ENCODE measurements at regions not wholly inside any gene's neighbourhood (a gene's known extent, or its start where the extent isn't known, plus 50 kb on each side); places are given as distances from the start of the nearest gene placed in this dataset.
"Not testable (repeated sequence)": the region's sequence is repeated elsewhere in the genome, so short reads cannot be mapped to it uniquely, and the experiment has no call there.

DNA sequence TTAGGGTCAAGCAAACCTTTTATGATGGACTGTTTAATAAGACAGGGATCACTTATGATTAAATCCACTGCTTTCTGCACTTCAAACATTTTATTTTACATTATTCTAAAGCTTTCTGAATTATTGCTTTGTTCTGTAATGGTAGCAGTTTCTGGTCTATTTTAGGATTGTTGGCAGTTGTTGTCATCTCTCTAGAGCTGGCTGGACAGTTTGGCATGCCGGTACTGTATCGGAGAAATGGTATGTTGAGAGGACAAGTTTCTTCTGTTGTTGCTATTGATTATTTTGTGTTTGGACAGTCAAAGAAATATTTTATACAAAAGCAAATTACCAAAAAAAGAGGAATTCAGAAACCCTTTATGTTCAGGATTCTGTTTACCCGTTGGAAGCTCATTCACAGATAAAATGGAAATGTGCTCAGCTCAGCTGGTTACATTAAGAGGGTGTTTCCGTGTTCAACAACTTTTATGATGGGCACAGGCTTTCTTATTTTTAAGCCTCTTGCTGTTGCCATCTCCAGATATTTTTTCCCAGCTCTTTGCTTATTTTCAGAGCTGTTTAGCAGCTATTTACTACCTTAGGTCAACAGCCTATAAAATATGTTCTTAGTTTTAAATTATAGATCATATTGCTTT is 214.6 kb upstream of the IGFBP7 start:
- DNase-seq (ENCODE audit: low read depth): no peak

DNA sequence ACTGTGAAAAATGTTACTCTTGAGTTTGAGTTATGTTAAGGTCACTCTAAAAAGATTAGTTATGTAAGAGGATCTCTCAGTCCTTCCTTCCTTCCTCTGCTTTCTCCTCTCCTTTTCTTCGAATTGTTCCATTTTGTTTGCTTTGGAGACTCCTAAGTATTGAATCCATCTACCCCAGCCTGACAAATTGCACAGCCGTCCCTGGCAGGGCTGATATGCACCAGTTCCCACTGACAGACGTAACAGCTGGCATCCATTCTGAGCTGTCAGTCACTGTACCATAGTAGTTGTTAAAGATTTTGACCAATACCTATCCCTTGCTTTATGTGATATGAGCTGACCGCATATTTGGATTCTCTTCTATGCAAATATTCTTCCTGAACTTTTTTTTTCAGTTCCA is 210.7 kb upstream of the IGFBP7 start:
- DNase-seq (ENCODE audit: low read depth): no peak

DNA sequence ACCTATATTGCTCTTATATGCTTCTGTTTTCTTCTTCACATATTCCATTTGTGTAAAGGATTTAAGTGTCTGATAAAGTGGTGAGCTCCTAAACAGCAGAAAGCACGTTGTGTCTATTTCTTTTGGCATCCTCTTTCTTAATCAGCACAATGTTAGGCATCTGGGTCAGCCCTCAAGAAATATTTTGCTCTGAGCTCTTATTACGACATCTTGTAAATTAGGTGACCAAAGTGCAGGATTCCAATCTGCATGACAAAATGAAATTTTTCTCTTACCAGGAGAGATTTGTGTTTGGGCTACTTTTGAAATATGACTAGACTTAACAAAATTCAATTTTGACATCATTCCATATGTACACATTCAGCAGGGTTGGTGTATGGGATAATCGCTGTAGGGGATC is 210.0 kb upstream of the IGFBP7 start:
- DNase-seq (ENCODE audit: low read depth): no peak

DNA sequence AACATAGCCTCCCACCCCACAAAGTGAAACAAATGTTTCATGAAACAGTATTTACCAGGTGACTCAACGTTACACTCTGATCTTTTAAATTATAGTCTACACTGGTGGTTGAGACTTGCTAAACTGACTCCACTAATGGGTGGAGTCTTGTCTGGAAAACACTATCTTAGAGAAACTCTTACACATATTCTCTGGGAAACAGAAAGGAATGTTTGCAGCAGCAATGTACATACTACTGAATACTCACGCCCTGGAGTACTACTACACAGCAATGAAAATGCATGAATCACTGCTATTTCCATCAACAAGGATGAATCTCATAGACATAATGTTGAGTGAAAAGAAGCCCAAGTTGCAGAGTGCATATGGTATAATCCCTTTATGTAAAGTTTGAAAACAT is 208.5 kb upstream of the IGFBP7 start:
- DNase-seq (ENCODE audit: low read depth): no peak

DNA sequence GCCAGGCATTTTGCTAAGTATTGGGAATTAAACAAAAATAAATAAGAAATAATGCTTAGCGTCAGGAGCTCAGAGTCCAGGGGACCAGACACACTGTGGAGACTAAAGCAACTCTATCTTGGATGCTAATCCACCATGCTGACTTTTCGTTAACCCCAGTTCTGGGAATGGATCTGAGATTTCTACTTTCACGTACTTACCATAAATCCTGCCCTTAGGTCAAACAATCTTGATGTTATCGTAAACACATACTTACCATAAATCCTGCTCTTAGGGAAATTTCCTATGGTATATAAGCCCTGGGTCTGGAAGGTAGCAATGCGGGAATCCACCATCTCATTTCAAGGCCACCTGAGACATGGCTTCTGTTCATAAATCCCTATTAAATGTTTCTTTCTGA is 204.5 kb upstream of the IGFBP7 start:
- no peak for DNase-seq (ENCODE audit: low read depth)

DNA sequence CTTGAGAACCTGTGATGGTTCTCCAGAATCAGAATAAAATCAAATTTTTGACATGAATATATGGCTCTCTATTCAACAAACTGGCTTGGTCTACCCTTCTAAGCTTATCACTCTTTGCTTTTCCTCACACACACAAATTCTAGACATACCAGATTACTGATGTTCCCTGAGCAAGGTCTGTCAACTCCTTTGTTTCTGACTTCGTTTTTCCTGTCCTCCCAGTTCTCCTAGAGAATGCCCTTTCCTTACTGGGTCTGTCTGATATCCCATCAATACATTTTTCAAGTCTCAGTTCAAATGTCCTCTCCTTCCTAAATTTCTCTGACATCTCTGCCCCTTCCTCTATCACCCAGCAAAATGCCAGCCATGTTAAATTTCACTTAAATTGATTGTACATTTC is 202.1 kb upstream of the IGFBP7 start:
- DNase-seq (ENCODE audit: low read depth): no peak

DNA sequence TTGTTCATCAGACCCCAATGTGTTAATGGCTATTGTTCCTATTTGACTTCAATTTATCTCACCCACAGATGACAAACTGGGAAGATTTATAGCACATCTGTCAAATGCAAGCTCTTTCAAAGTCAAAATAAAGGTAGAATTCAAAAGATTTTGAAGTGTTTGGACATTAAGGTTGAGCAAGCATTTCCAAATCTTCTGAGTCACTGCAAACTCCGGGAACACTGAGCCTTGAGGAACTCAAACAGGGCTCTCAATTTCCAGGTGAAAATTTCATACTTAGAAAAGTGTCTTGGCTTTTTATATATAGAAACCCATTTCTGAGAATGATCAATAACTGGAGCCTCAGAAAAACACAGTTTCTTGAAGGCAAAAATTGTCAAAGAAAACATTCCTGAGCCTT is 199.5 kb upstream of the IGFBP7 start:
- no peak for DNase-seq (ENCODE audit: low read depth)

DNA sequence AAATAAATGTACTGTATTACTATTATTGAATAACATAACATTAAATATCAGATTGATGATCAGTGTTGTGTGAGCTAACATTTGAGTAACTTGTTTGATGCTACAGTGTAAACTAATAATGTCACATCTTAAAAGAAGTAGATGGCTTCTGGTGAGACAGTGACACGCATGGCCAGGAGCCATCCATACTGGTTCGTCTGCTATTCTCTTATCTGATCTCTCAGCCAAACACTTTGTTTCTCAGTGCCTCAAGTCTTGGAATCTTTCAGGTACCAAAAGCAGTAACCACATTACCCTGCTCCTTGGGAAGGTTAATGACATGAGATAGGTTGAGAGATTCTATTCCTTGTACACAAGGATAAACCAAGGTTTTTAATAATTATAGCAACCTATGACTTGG is 198.1 kb upstream of the IGFBP7 start:
- no peak for DNase-seq (ENCODE audit: low read depth)

DNA sequence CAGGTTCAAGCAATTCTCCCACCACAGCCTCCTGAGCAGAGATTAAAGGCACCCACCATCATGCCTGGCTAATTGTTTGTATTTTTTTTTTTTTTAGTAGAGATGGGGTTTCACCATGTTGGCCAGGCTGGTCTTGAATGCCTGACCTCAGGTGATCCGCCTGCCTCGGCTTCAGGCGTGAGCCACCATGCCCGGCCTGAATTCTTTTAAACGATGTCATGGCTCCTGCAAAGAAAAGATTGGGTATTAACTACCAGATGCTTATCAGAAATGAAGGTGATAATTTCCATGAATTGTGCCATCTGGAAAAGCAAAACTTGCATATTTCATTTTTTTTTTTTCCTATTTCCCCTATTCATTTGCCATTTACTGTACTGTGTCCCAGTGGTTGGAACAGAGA is 195.7 kb upstream of the IGFBP7 start:
- DNase-seq (ENCODE audit: low read depth): no peak

DNA sequence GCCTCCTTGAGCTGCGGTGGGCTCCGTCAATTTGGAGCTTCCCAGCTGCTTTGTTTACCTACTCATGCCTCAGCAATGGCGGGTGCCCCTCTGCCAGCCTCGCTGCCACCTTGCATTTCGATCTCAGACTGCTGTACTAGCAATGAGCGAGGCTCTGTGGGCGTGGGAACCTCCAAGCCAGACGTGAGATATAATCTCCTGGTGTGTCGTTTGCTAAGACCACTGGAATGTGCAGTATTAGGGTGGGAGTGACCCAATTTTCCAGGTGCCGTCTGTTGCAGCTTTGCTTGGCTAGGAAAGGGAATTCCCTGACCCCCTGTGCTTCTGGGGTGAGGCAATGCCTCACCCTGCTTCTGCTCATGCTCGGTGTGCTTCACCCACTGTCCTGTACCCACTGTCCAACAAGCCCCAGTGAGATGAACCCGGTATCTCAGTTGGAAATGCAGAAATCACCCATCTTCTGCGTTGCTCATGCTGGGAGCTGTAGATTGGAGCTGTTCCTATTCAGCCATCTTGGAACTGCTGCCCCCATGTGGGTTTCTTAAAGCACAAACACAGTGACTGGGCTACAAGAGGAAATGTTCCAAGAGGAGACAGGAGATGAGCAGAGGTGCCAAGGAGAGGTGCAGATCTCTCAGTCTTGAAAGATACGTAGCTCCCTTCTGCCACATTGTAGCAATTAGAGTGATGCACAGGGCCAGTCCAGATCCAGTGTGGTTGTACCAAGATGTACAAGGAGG is 193.0 kb upstream of the IGFBP7 start:
- DNase-seq (ENCODE audit: low read depth): no peak

DNA sequence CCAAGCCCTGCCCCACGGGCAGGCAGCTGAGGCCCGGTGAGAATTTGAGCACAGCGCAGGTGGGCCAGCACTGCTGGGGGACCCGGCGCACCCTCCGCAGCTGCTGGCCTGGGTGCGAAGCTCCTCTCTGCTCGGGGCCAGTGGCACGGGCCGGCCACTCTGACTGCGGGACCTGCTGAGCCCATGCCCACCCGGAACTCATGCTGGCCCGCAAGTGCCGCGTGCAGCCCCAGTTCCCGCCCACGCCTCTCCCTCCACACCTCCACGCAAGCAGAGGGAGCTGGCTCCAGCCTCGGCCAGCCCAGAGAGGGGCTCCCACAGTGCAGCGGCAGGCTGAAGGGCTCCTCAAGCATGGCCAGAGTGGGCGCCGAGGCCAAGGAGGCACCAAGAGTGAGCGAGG is 190.1 kb upstream of the IGFBP7 start:
- not testable (repeated sequence) for DNase-seq (ENCODE audit: low read depth)

DNA sequence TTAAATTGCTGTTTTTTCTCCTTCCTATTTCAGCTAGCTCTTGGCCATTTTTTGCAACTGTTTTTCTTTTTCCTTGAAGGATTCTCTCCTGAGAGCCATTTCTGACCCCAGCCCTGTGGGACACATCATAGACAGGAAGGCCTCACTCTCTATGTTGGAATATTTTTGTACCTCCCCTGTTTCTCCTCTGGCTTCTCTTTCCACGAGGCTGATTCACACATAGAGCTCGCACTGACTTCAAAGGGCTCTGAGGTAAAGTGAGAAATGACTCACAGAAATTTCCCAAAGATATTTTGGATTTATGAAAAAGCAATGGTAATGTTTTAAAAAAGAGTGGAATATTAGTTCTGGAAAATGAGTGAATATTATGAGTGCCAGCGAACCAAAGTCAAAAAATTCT is 181.7 kb upstream of the IGFBP7 start:
- DNase-seq (ENCODE audit: low read depth): no peak

DNA sequence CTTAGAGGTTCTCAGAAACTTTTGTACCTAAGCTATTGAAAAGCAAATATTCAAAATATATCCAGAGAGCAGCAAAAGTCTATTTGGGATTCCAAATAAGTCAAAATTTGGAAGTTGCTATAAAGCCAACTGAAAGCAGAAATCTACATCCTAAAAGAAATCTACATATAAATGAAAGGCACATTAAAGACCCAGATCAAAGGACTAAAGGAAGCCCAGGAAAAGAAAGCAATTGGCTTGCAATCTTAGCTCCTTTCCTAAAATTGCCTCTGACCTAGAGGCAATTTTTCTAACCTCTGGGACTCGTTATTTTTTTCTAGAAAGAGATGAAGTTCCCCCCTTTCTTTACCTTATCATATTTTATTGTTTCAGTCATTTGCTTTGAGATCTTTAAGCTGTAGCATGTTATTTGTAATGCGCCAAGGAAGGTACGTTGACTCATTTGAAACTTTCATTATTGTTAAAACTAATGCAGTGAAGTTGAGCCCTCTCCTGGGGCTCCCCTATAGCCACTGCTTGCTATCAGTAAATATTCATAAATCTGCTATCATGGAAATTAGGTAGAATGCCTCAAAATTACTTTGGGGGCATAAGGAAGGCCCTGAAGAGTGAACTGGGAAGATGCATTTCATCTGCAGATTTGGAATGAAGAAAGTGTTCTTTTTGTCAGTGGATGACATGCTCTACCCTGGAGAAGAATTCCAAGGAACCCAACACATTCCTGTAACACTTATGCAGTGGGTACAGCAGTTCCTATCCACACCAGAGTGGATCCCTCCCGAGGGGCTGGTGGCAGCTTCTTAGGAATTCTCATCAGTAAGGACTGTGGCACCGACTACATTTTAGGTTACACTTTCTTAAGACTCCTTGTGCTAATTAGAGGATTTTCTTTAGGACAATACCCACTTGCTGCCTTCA is 177.8 kb upstream of the IGFBP7 start:
- no peak for DNase-seq (ENCODE audit: low read depth)

DNA sequence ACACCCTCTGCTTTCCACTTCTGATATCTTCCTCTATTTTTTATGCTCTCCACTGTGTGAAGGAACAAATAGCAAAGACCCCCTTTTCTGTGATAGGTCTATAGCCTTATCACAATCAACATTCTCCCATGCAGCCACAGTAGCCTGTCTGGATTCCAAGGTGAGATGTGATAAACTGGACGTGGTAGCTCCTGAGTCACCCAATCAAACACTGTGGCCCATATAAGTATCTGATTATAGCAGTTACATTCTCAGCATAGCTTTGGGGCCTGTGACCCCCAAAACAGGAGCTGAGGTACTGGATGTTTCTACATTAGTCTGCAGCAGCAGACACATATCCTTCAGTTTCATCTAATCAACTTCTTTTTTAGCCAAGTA is 172.7 kb upstream of the IGFBP7 start:
- DNase-seq (ENCODE audit: low read depth): no peak

DNA sequence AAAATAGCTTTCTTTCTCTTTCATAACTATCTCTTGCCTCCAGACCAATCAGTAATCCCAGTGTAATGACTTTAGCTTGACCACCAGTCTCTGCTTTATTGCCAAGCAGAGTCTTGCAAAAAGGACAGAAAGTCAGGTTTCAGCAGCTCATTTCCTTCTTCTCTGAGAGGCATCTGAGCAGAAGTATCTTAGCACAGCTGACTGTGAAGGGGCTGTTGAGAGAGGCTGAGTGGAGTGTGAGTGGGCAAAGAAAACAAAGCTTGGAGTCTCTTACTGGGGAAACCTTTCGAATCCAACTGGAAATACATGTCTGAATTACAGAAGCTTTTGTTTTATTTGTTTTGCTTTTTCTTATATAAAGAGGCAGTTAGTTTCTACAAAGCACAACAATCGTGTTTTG is 170.3 kb upstream of the IGFBP7 start:
- DNase-seq (ENCODE audit: low read depth): no peak

DNA sequence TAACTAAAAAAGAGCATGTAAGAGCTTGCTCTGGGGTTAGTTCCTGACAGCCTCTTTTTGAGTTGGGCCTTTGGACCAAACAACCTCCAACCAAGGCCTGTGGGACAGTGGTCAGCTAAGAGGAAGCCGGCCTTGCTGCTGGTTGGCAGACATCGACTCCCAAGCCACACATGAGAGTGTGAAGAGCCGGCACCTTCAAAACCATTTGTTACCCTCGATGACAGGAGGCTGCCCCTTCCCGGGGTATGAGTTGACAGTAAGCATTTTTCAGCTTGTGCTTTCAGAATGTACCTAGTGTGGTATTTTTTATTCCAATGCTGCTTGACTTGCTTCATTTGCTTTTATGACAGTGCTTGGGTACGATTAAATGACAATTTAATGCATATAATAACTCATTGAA is 168.6 kb upstream of the IGFBP7 start:
- no peak for DNase-seq (ENCODE audit: low read depth)

DNA sequence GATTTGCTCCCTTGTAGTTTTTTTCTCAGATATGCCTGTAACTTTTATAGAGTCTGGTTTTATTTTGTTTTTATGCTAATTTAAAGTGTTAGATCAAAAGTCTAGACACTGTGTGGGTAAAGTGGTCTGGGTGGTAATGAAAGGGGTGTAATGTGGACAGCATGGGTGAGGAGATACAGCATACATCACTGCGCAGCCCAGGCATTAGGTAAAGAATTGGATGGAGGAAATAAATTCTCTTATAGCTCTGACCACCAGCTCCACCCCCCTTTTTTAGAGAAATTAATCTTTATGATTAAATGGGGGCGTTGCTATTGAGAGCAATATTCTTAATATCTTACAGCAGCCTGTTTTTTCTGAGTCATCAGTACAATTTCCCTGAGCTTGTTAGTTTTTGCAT is 163.9 kb upstream of the IGFBP7 start:
- no peak for DNase-seq (ENCODE audit: low read depth)

DNA sequence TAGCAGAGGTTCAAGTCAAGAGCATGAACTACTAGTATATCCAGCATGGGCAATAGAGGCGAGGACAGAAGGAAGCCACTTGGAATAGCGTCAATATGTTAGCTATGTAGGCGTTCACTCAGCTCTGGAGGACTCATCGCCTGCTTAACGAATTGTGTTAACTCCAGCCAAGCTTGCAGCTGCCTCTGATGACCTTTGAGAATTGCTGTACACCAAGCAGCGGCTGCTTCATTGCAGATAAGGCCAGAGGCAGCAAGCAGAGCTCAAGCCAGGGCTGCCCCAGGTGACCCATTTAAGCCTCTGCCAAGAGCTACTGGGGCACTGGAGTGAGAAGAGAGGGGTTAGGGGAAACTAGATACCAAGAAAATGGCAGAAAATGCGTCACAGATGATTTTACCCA is 160.2 kb upstream of the IGFBP7 start:
- no peak for DNase-seq (ENCODE audit: low read depth)

DNA sequence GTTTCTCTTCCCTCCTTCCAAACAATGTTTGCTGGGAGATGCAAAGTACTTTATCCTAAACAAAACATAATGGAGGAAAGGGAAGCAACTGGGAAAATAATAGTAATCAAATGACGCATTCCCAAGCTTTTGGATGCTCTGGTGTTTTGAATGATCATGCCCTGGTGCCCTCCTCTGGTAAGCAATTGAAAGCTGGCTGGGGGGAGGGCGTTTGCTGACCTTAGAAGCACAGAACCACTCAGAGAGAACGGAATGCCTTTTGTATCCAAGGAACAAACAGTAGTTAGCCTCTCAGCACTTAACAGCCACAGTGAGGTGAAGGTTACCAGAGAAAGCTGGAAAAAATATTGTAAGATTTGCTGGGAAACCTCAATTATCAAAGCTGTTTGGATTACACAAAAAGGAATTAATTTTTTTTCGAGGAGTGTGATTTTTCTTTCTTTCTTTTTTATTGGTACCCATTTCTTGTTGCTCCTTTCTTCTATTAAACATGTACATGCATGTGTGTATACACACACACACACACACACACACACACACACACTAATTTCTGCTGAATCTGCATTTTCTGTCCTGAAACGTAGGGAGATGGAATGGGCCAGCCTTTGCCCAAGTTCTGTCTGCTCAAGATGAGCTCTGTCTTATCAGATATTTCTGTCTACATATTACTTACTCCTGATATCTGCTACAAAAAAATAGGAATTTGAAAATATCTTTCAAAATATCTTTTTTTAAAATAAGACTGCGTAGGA is 155.8 kb upstream of the IGFBP7 start:
- no peak for DNase-seq (ENCODE audit: low read depth)

DNA sequence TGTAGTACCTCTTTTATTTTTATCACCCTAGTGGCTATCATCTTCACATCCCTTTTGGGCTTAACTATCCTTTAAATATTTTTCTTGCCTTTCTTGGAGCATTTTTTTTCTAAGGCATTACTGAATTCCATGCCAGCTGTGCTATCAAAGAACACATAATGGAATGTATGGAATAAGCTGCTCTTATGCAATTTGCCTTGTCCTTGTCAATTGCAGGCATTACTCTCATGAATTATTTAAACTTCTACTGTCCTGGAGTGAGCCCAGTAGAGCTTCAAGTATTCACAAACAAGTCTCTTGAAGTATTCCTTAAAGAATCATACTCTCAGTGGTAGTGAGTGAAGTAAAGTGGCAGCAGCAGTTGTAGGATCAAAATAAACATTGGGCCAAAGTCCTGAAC is 144.6 kb upstream of the IGFBP7 start:
- no peak for DNase-seq (ENCODE audit: low read depth)

DNA sequence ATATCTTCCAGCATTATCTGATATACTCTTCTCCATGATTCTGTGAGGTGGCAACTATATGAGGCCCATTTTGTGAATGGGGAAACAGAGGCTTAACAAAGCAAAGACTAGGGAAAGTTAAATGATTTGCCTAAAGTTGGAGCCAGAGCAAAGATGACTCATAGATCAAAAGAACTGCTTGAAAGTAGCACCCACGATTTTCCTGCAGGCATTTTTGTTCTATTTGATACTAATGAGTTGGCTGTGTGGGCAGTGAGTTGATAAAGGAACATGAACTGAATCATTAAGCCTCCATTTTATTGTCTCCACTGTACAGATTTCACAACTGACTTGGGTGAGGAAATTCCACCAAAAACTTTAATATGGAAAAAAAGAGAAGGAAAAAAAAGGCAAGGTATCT is 138.9 kb upstream of the IGFBP7 start:
- DNase-seq (ENCODE audit: low read depth): no peak

DNA sequence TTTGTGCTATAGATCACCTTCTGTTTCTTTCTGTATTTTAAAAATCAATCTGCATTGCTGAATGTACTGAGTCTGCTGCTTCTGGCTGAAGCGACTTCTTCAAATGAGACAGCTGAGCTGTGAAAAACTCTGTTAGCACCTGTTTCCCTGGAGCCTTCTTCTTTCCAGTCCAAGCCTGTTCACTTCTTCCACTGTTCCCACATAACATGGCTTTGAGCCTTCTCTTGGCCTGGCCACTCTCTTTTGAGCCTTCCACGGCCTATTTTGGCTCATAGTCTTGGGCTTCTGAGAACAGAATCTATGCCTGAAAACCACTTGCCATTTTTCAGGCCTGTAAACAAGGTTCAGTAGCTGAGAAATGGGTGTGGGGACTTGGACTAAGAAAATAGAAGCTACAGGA is 132.9 kb upstream of the IGFBP7 start:
- DNase-seq (ENCODE audit: low read depth): no peak
